DMS53 treated with DMSO at 0.1 percent for 48 hours (cell line): ENCODE measurements at regions not wholly inside any gene's neighbourhood (a gene's known extent, or its start where the extent isn't known, plus 50 kb on each side); places are given as distances from the start of the nearest gene placed in this dataset.

Source experiments
- DNase-seq: peaks from one replicate; lab custom pipeline; 2025; ENCODE audit not compliant: unreplicated experiment; lab: John Stamatoyannopoulos, UW

- DNase-seq: no peak
These were observed 128.0 kb downstream of the KIF20B start for GRCh38 chr10:89829262-89829886.

- DNase-seq: no peak
These were observed 128.5 kb downstream of the KIF20B start for GRCh38 chr10:89829887-89830269.

GRCh38 chr10:89830624-89831023 is 129.2 kb downstream of the KIF20B start:
- DNase-seq: no peak

GRCh38 chr10:89836840-89837164 is 135.4 kb downstream of the KIF20B start:
- DNase-seq: no peak

- DNase-seq: peak; percentile 26
These were observed 136.0 kb downstream of the KIF20B start for GRCh38 chr10:89837165-89838043.

- DNase-seq: peak; percentile 4
These were observed 136.7 kb downstream of the KIF20B start for GRCh38 chr10:89838044-89838615.

- no peak for DNase-seq
These were observed 144.3 kb downstream of the KIF20B start for GRCh38 chr10:89845541-89846280.

- no peak for DNase-seq
These were observed 144.9 kb downstream of the KIF20B start for GRCh38 chr10:89846281-89846630.

GRCh38 chr10:89846786-89847185 is 145.4 kb downstream of the KIF20B start:
- DNase-seq: no peak

- DNase-seq: no peak
These were observed 151.5 kb downstream of the KIF20B start for GRCh38 chr10:89852872-89853271.

- DNase-seq: no peak
These were observed 152.4 kb downstream of the KIF20B start for GRCh38 chr10:89853781-89854191.

- no peak for DNase-seq
These were observed 156.1 kb downstream of the KIF20B start for GRCh38 chr10:89857431-89858042.

GRCh38 chr10:89861199-89861573 is 159.8 kb downstream of the KIF20B start:
- no peak for DNase-seq

GRCh38 chr10:89861584-89862301 is 160.4 kb downstream of the KIF20B start:
- peak; percentile 58 for DNase-seq

- peak; percentile 73 for DNase-seq
These were observed 166.6 kb downstream of the KIF20B start for GRCh38 chr10:89867964-89868363.

- DNase-seq: no peak
These were observed 167.8 kb downstream of the KIF20B start for GRCh38 chr10:89869180-89869579.

- no peak for DNase-seq
These were observed 168.3 kb downstream of the KIF20B start for GRCh38 chr10:89869592-89870156.

GRCh38 chr10:89870936-89871335 is 169.5 kb downstream of the KIF20B start:
- no peak for DNase-seq

GRCh38 chr10:89873055-89873454 is 171.7 kb downstream of the KIF20B start:
- DNase-seq: no peak

GRCh38 chr10:89875557-89875956 is 174.2 kb downstream of the KIF20B start:
- DNase-seq: no peak
